Loucy (cell line): ENCODE measurements at regions not wholly inside any gene's neighbourhood (a gene's known extent, or its start where the extent isn't known, plus 50 kb on each side); places are given as distances from the start of the nearest gene placed in this dataset.

Source experiments
- EZH2phosphoT487 ChIP-seq: fragments of 200-600 bp; IDR thresholded peaks from 2 replicates; pipeline ENCODE4 v1.6.1; 2018; ENCODE audit warnings: antibody characterized with exemption, mild to moderate bottlenecking, moderate library complexity, borderline replicate concordance
- TF ChIP-seq, protein P1 (sequence below): fragments of 200-600 bp; sonication (generic); conservative IDR thresholded peaks from 2 replicates; pipeline ENCODE4 v1.5.1; 2014; ENCODE audit warnings: mild to moderate bottlenecking, antibody characterized with exemption, low read length

DNA sequence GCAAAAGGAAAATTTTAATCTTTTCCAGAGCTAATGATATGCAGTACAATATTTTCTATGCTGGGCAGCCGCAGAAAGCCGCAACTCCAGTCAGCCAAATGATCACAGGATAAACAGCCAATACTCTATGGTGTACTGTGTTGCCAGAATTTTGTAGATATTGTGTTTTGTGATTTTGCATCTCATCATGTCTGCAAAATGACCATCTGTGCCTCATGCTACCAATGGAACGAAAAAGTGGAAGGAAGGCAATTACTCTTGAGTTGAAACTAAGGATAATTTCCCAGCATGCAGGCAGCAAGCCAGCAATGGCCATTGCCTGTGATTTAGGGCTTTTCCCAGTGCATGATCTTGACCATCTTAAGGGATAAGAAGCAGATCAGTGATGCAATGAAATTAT is 891.9 kb downstream of the PLOD2 start:
- TF ChIP-seq, protein P1, sequence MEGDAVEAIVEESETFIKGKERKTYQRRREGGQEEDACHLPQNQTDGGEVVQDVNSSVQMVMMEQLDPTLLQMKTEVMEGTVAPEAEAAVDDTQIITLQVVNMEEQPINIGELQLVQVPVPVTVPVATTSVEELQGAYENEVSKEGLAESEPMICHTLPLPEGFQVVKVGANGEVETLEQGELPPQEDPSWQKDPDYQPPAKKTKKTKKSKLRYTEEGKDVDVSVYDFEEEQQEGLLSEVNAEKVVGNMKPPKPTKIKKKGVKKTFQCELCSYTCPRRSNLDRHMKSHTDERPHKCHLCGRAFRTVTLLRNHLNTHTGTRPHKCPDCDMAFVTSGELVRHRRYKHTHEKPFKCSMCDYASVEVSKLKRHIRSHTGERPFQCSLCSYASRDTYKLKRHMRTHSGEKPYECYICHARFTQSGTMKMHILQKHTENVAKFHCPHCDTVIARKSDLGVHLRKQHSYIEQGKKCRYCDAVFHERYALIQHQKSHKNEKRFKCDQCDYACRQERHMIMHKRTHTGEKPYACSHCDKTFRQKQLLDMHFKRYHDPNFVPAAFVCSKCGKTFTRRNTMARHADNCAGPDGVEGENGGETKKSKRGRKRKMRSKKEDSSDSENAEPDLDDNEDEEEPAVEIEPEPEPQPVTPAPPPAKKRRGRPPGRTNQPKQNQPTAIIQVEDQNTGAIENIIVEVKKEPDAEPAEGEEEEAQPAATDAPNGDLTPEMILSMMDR: no peak
- TF ChIP-seq EZH2phosphoT487: no peak
